ENCODE measurements at regions not wholly inside any gene's neighbourhood (a gene's known extent, or its start where the extent isn't known, plus 50 kb on each side); places are given as distances from the start of the nearest gene placed in this dataset.
"Not testable (repeated sequence)": the region's sequence is repeated elsewhere in the genome, so short reads cannot be mapped to it uniquely, and the experiment has no call there.

- DNase-seq: no peak
These were observed 468.7 kb upstream of the C16orf82 start for GRCh38 chr16:26598061-26598460.

GRCh38 chr16:26598998-26599784, 467.5 kb upstream of the C16orf82 start:
- DNase-seq: no peak

GRCh38 chr16:26599785-26600104, 467.0 kb upstream of the C16orf82 start:
- no peak for DNase-seq

- DNase-seq: no peak
These were observed 465.4 kb upstream of the C16orf82 start for GRCh38 chr16:26601335-26601734.

- DNase-seq: no peak
These were observed 461.0 kb upstream of the C16orf82 start for GRCh38 chr16:26605626-26606271.

- no peak for DNase-seq
These were observed 460.2 kb upstream of the C16orf82 start for GRCh38 chr16:26606381-26607150.

- DNase-seq: no peak
These were observed 452.4 kb upstream of the C16orf82 start for GRCh38 chr16:26614237-26614841.

- no peak for DNase-seq
These were observed 443.3 kb upstream of the C16orf82 start for GRCh38 chr16:26623442-26623841.

- no peak for DNase-seq
These were observed 438.8 kb upstream of the C16orf82 start for GRCh38 chr16:26627958-26628357.

- DNase-seq: not testable (repeated sequence)
These were observed 435.4 kb upstream of the C16orf82 start for GRCh38 chr16:26631365-26631764.

GRCh38 chr16:26642047-26642664, 424.6 kb upstream of the C16orf82 start:
- no peak for DNase-seq

GRCh38 chr16:26643519-26643918, 423.2 kb upstream of the C16orf82 start:
- DNase-seq: no peak

GRCh38 chr16:26644912-26645543, 421.7 kb upstream of the C16orf82 start:
- no peak for DNase-seq

GRCh38 chr16:26645614-26646013, 421.1 kb upstream of the C16orf82 start:
- DNase-seq: no peak

GRCh38 chr16:26647870-26648269, 418.9 kb upstream of the C16orf82 start:
- no peak for DNase-seq

- DNase-seq: no peak
These were observed 417.9 kb upstream of the C16orf82 start for GRCh38 chr16:26648851-26649250.

GRCh38 chr16:26649381-26650045, 417.2 kb upstream of the C16orf82 start:
- no peak for DNase-seq

GRCh38 chr16:26651464-26651863, 415.3 kb upstream of the C16orf82 start:
- no peak for DNase-seq

GRCh38 chr16:26651884-26652283, 414.8 kb upstream of the C16orf82 start:
- no peak for DNase-seq

GRCh38 chr16:26658486-26658885, 408.2 kb upstream of the C16orf82 start:
- DNase-seq: no peak

- no peak for DNase-seq
These were observed 407.8 kb upstream of the C16orf82 start for GRCh38 chr16:26658915-26659314.

GRCh38 chr16:26664086-26664485, 402.6 kb upstream of the C16orf82 start:
- DNase-seq: no peak

Data from KG1 (cell line).